H9 (cell line): ENCODE measurements at regions not wholly inside any gene's neighbourhood (a gene's known extent, or its start where the extent isn't known, plus 50 kb on each side); places are given as distances from the start of the nearest gene placed in this dataset.

Experiments
- DNase-seq: peaks from one replicate; pipeline ENCODE4 v3.0.0-alpha.2; 2017
- H2AFZ ChIP-seq: one replicate; pipeline ENCODE4 v1.6.1; 2013; ENCODE audit warnings: mild to moderate bottlenecking, low read length, control low read depth, moderate library complexity
- H2AK5ac ChIP-seq: 2 replicates; pipeline ENCODE4 v1.6.1; 2013; ENCODE audit warnings: low read length, control low read depth, mixed read lengths; ENCODE audit not compliant: insufficient read length
- H2BK120ac ChIP-seq: one replicate; pipeline ENCODE4 v1.6.1; 2013; ENCODE audit warnings: low read depth, mild to moderate bottlenecking, low read length, control low read depth, inconsistent platforms; ENCODE audit not compliant: poor library complexity, severe bottlenecking
- H2BK12ac ChIP-seq: 2 replicates; pipeline ENCODE4 v1.6.1; 2013; ENCODE audit warnings: low read length, control low read depth, mixed read lengths, low read depth; ENCODE audit not compliant: insufficient read length
- H2BK15ac ChIP-seq: 2 replicates; pipeline ENCODE4 v1.6.1; 2013; ENCODE audit warnings: low read depth, low read length, control low read depth
- H2BK20ac ChIP-seq: one replicate; pipeline ENCODE4 v1.6.1; 2013; ENCODE audit warnings: low read depth, mild to moderate bottlenecking, low read length, control low read depth, inconsistent platforms; ENCODE audit not compliant: poor library complexity, severe bottlenecking
- H2BK5ac ChIP-seq: 2 replicates; pipeline ENCODE4 v1.6.1; 2013; ENCODE audit warnings: low read length, control low read depth, mixed read lengths; ENCODE audit not compliant: insufficient read length
- H3K14ac ChIP-seq: 2 replicates; pipeline ENCODE4 v1.6.1; 2013; ENCODE audit warnings: low read length, control low read depth; ENCODE audit not compliant: insufficient read depth
- H3K18ac ChIP-seq: 2 replicates; pipeline ENCODE4 v1.6.1; 2013; ENCODE audit warnings: low read depth, mild to moderate bottlenecking, mixed read lengths, low read length, control low read depth; ENCODE audit not compliant: insufficient read length
- H3K23ac ChIP-seq: 2 replicates; pipeline ENCODE4 v1.6.1; 2013; ENCODE audit warnings: low read length, control low read depth, mixed read lengths, low read depth; ENCODE audit not compliant: insufficient read length
- H3K23me2 ChIP-seq: 2 replicates; pipeline ENCODE4 v1.6.1; 2013; ENCODE audit warnings: low read depth, mild to moderate bottlenecking, mixed read lengths, low read length, control low read depth; ENCODE audit not compliant: insufficient read length, poor library complexity, severe bottlenecking
- H3K27ac ChIP-seq: 2 replicates; pipeline ENCODE4 v1.5.1; 2013; ENCODE audit warnings: low read length, control low read depth, mixed read lengths, low read depth; ENCODE audit not compliant: insufficient read length
- H3K27me3 ChIP-seq: 2 replicates; pipeline ENCODE4 v1.6.1; 2013; ENCODE audit warnings: low read length, control low read depth, inconsistent platforms; ENCODE audit not compliant: insufficient read depth
- H3K4ac ChIP-seq: 2 replicates; pipeline ENCODE4 v1.6.1; 2013; ENCODE audit warnings: low read depth, mild to moderate bottlenecking, control low read depth, inconsistent platforms, low read length, moderate library complexity
- H3K4me1 ChIP-seq: 2 replicates; pipeline ENCODE4 v1.6.1; 2013; ENCODE audit warnings: low read length, control low read depth, inconsistent platforms; ENCODE audit not compliant: insufficient read depth
- H3K4me2 ChIP-seq: 2 replicates; pipeline ENCODE4 v1.6.1; 2013; ENCODE audit warnings: low read length, control low read depth, mixed read lengths; ENCODE audit not compliant: insufficient read length, insufficient read depth
- H3K56ac ChIP-seq: 2 replicates; pipeline ENCODE4 v1.6.1; 2013; ENCODE audit warnings: low read depth, mild to moderate bottlenecking, mixed read lengths, low read length, control low read depth; ENCODE audit not compliant: insufficient read length
- H3K79me1 ChIP-seq: 2 replicates; pipeline ENCODE4 v1.6.1; 2013; ENCODE audit warnings: low read depth, mild to moderate bottlenecking, moderate library complexity, low read length, control low read depth, inconsistent platforms; ENCODE audit not compliant: insufficient read depth, poor library complexity, severe bottlenecking
- H3K79me2 ChIP-seq: 2 replicates; pipeline ENCODE4 v1.6.1; 2013; ENCODE audit warnings: low read length, control low read depth, inconsistent platforms; ENCODE audit not compliant: insufficient read depth
- H3K9ac ChIP-seq: 2 replicates; pipeline ENCODE4 v1.6.1; 2013; ENCODE audit warnings: low read length, control low read depth, mixed read lengths; ENCODE audit not compliant: insufficient read length; ENCODE audit errors: extremely low read depth
- H3K9me3 ChIP-seq: one replicate; pipeline ENCODE4 v1.6.1; 2013; ENCODE audit warnings: low read depth, low read length, inconsistent platforms; ENCODE audit not compliant: control insufficient read depth
- H3T11ph ChIP-seq: one replicate; pipeline ENCODE4 v1.6.1; 2013; ENCODE audit warnings: mild to moderate bottlenecking, low read length, control low read depth, inconsistent platforms
- H4K20me1 ChIP-seq: one replicate; pipeline ENCODE4 v1.6.1; 2013; ENCODE audit not compliant: control insufficient read depth, insufficient read length, insufficient read depth
- H4K5ac ChIP-seq: 2 replicates; pipeline ENCODE4 v1.6.1; 2013; ENCODE audit warnings: low read depth, mild to moderate bottlenecking, mixed read lengths, low read length, control low read depth; ENCODE audit not compliant: insufficient read length
- H4K8ac ChIP-seq: replicated peaks from 2 replicates; pipeline ENCODE4 v1.6.1; 2013; ENCODE audit warnings: low read length, control low read depth, mixed read lengths, low read depth; ENCODE audit not compliant: insufficient read length
- H4K91ac ChIP-seq: 2 replicates; pipeline ENCODE4 v1.6.1; 2013; ENCODE audit warnings: low read depth, mild to moderate bottlenecking, moderate library complexity, mixed read lengths, low read length, control low read depth; ENCODE audit not compliant: insufficient read length
- H3K27ac Mint-ChIP-seq, 3 experiments: 2 replicates in 2 of 3; 3 replicates in 1 of 3; pipeline ENCODE4 v1.8.0; 2020 to 2021; ENCODE audit warnings: mixed read lengths in 3 of 3, mild to moderate bottlenecking in 1 of 3, moderate library complexity in 1 of 3
- H3K27me3 Mint-ChIP-seq: 2 replicates; pipeline ENCODE4 v1.8.0; 2021; ENCODE audit warnings: low read depth, mild to moderate bottlenecking, moderate library complexity, mixed read lengths
- H3K36me3 Mint-ChIP-seq, 3 experiments: 2 replicates in 2 of 3; 3 replicates in 1 of 3; pipeline ENCODE4 v1.8.0; 2020 to 2021; ENCODE audit warnings: low read depth in 3 of 3, mixed read lengths in 3 of 3; ENCODE audit not compliant: insufficient read depth in 1 of 3
- H3K4me1 Mint-ChIP-seq, 2 experiments: 2 replicates each; pipeline ENCODE4 v1.8.0; 2020; ENCODE audit warnings: mixed read lengths in 2 of 2
- H3K4me3 Mint-ChIP-seq, 2 experiments: 2 replicates in 1 of 2; 3 replicates in 1 of 2; pipeline ENCODE4 v1.8.0; 2020 to 2021; ENCODE audit warnings: mild to moderate bottlenecking in 2 of 2, mixed read lengths in 2 of 2, moderate library complexity in 1 of 2
- H3K9me3 Mint-ChIP-seq, 2 experiments: 2 replicates in 1 of 2; 3 replicates in 1 of 2; pipeline ENCODE4 v1.8.0; 2020; ENCODE audit warnings: mild to moderate bottlenecking in 2 of 2, mixed read lengths in 2 of 2, moderate library complexity in 1 of 2
- CTCF ChIP-seq: fragments of 200-600 bp; sonication (generic); conservative IDR thresholded peaks from 3 replicates; pipeline ENCODE4 v1.8.0; 2021; ENCODE audit warnings: antibody characterized with exemption, mild to moderate bottlenecking
- WGBS: extraction: QIAGEN DNeasy Blood & Tissue Kit; methylation state at CpG from one replicate; pipeline ENCODE4 v1.1.7; 2013; ENCODE audit warnings: missing lambda C conversion rate, low lambda C conversion rate, mixed read lengths; ENCODE audit not compliant: insufficient read length; ENCODE audit errors: extremely low coverage; 5-methylcytosine and 5-hydroxymethylcytosine counted together

- TF ChIP-seq CTCF, result no peak
- no peak overlapping the region for H2AK5ac ChIP-seq
- peaks cover 11% of the 10 kb centered on the region; the same call in 1 of the 2 replicates for H3K27me3 ChIP-seq
- H2AFZ ChIP-seq, result no peak overlapping the region
- H3K27ac ChIP-seq, result no peak overlapping the region
- no peak overlapping the region for H3K4ac ChIP-seq
- no peak overlapping the region for H3K9ac ChIP-seq
- H3K27me3 Mint-ChIP-seq, result peaks cover 39% of the 10 kb centered on the region
- no peak overlapping the region; a peak in 1 of 5 replicates for H3K4me3 Mint-ChIP-seq
- no peak overlapping the region for H4K8ac ChIP-seq
- no peaks in the 10 kb centered on the region for H4K20me1 ChIP-seq
- H3K4me1 ChIP-seq, result peaks cover 3% of the 10 kb centered on the region
- H3K9me3 Mint-ChIP-seq, result no peaks in the 10 kb centered on the region
- H3K36me3 Mint-ChIP-seq, result no peaks in the 10 kb centered on the region
- no peak overlapping the region for H2BK20ac ChIP-seq
- no peaks in the 10 kb centered on the region for H3K79me1 ChIP-seq
- no peaks in the 10 kb centered on the region for H3K9me3 ChIP-seq
- H4K91ac ChIP-seq, result no peak overlapping the region
- no peaks in the 10 kb centered on the region for H3K23me2 ChIP-seq
- H3K23ac ChIP-seq, result no peak overlapping the region
- H2BK5ac ChIP-seq, result no peak overlapping the region
- no peak for DNase-seq
- H2BK15ac ChIP-seq, result no peak overlapping the region
- H3K27ac Mint-ChIP-seq, result no peak overlapping the region
- H2BK12ac ChIP-seq, result no peak overlapping the region
- H4K5ac ChIP-seq, result no peak overlapping the region
- peaks cover 24 to 41% of the 10 kb centered on the region in 2 experiments for H3K4me1 Mint-ChIP-seq
- no peak overlapping the region for H2BK120ac ChIP-seq
- H3K4me2 ChIP-seq, result no peak overlapping the region
- H3K56ac ChIP-seq, result no peak overlapping the region
- H3K79me2 ChIP-seq, result no peaks in the 10 kb centered on the region
- H3T11ph ChIP-seq, result no peak overlapping the region
- no peak overlapping the region; the same call in 1 of the 2 replicates for H3K14ac ChIP-seq
- H3K18ac ChIP-seq, result no peak overlapping the region
- WGBS, result no CpG with 5 or more reads among the region's 7 CpGs
These were observed 182.3 kb upstream of the LINGO1 start for GRCh38 chr15:77815015-77815414.
